ENCODE measurements at regions not wholly inside any gene's neighbourhood (a gene's known extent, or its start where the extent isn't known, plus 50 kb on each side); places are given as distances from the start of the nearest gene placed in this dataset.

- no peak for DNase-seq
These were observed 160.0 kb upstream of the MKI67 start for GRCh38 chr10:128286141-128286761.

GRCh38 chr10:128286762-128287500 is 160.7 kb upstream of the MKI67 start:
- no peak for DNase-seq

GRCh38 chr10:128287921-128288320 is 161.7 kb upstream of the MKI67 start:
- DNase-seq, result no peak

GRCh38 chr10:128289621-128290020 is 163.4 kb upstream of the MKI67 start:
- no peak for DNase-seq

- no peak for DNase-seq
These were observed 168.8 kb upstream of the MKI67 start for GRCh38 chr10:128295003-128295402.

GRCh38 chr10:128296253-128297007 is 170.2 kb upstream of the MKI67 start:
- DNase-seq, result no peak

GRCh38 chr10:128297709-128298378 is 171.6 kb upstream of the MKI67 start:
- DNase-seq, result no peak

- no peak for DNase-seq
These were observed 172.4 kb upstream of the MKI67 start for GRCh38 chr10:128298587-128298986.

- no peak for DNase-seq
These were observed 174.1 kb upstream of the MKI67 start for GRCh38 chr10:128300290-128300824.

GRCh38 chr10:128301051-128301450 is 174.8 kb upstream of the MKI67 start:
- DNase-seq, result no peak

GRCh38 chr10:128302808-128303207 is 176.6 kb upstream of the MKI67 start:
- DNase-seq, result no peak

- DNase-seq, result no peak
These were observed 178.0 kb upstream of the MKI67 start for GRCh38 chr10:128304271-128304670.

GRCh38 chr10:128305601-128306345 is 179.6 kb upstream of the MKI67 start:
- no peak for DNase-seq

GRCh38 chr10:128306535-128306934 is 180.3 kb upstream of the MKI67 start:
- no peak for DNase-seq

GRCh38 chr10:128306966-128307365 is 180.7 kb upstream of the MKI67 start:
- DNase-seq, result no peak

- DNase-seq, result no peak
These were observed 181.6 kb upstream of the MKI67 start for GRCh38 chr10:128307820-128308219.

GRCh38 chr10:128310971-128311658 is 184.9 kb upstream of the MKI67 start:
- DNase-seq, result no peak

GRCh38 chr10:128312250-128312649 is 186.0 kb upstream of the MKI67 start:
- DNase-seq, result no peak

GRCh38 chr10:128314686-128315085 is 188.5 kb upstream of the MKI67 start:
- DNase-seq, result no peak

- no peak for DNase-seq
These were observed 190.0 kb upstream of the MKI67 start for GRCh38 chr10:128316121-128316726.

- no peak for DNase-seq
These were observed 190.7 kb upstream of the MKI67 start for GRCh38 chr10:128316925-128317324.
